GM23248 (cell line): ENCODE measurements at regions not wholly inside any gene's neighbourhood (a gene's known extent, or its start where the extent isn't known, plus 50 kb on each side); places are given as distances from the start of the nearest gene placed in this dataset.

Experiments used
- DNase-seq: peaks from one replicate; pipeline ENCODE4 v3.0.0-alpha.2; 2015
- H2AFZ ChIP-seq: fragments of 200-600 bp; sonication (generic); 2 replicates; pipeline ENCODE4 v1.6.1; 2016; ENCODE audit warnings: antibody characterized with exemption
- H3F3A ChIP-seq: fragments of 200-600 bp; sonication (generic); 2 replicates; pipeline ENCODE4 v1.6.1; 2016; ENCODE audit warnings: mild to moderate bottlenecking, antibody characterized with exemption, mixed run types; ENCODE audit not compliant: insufficient read depth
- H3K27ac ChIP-seq: fragments of 200-600 bp; sonication (generic); 2 replicates; pipeline ENCODE4 v1.5.1; 2016; ENCODE audit warnings: mild to moderate bottlenecking
- H3K27me3 ChIP-seq: fragments of 200-600 bp; sonication (generic); replicated peaks from 2 replicates; pipeline ENCODE4 v1.6.1; 2016; ENCODE audit warnings: mild to moderate bottlenecking; ENCODE audit not compliant: insufficient read depth
- H3K36me3 ChIP-seq: fragments of 200-600 bp; sonication (generic); 2 replicates; pipeline ENCODE4 v1.6.1; 2016; ENCODE audit warnings: low read depth, mild to moderate bottlenecking
- H3K4me1 ChIP-seq: fragments of 200-600 bp; sonication (generic); 2 replicates; pipeline ENCODE4 v1.6.1; 2016; ENCODE audit warnings: mild to moderate bottlenecking; ENCODE audit not compliant: insufficient read depth
- H3K4me2 ChIP-seq: fragments of 200-600 bp; sonication (generic); one replicate; pipeline ENCODE4 v1.6.1; 2016; ENCODE audit warnings: mild to moderate bottlenecking; ENCODE audit not compliant: unreplicated experiment
- H3K4me3 ChIP-seq: fragments of 200-600 bp; sonication (generic); 2 replicates; pipeline ENCODE4 v1.5.1; 2016; ENCODE audit warnings: mild to moderate bottlenecking
- H3K79me2 ChIP-seq: fragments of 200-600 bp; sonication (generic); 2 replicates; pipeline ENCODE4 v1.6.1; 2016; ENCODE audit warnings: mild to moderate bottlenecking; ENCODE audit not compliant: insufficient read depth
- H3K9ac ChIP-seq: fragments of 200-600 bp; sonication (generic); 2 replicates; pipeline ENCODE4 v1.6.1; 2016; ENCODE audit warnings: mild to moderate bottlenecking
- H3K9me2 ChIP-seq: fragments of 200-600 bp; sonication (generic); 2 replicates; pipeline ENCODE4 v1.6.1; 2016; ENCODE audit warnings: mixed run types, mild to moderate bottlenecking, moderate library complexity; ENCODE audit not compliant: insufficient read depth
- H3K9me3 ChIP-seq: fragments of 200-600 bp; sonication (generic); one replicate; pipeline ENCODE4 v1.6.1; 2017; ENCODE audit warnings: low read depth
- H4K20me1 ChIP-seq: fragments of 200-600 bp; sonication (generic); 2 replicates; pipeline ENCODE4 v1.6.0; 2016; ENCODE audit not compliant: insufficient read depth
- EZH2 ChIP-seq: fragments of 200-600 bp; sonication (generic); IDR thresholded peaks from 2 replicates; pipeline ENCODE4 v1.6.1; 2018; ENCODE audit warnings: antibody characterized with exemption, mild to moderate bottlenecking; ENCODE audit not compliant: insufficient read depth, poor library complexity, severe bottlenecking
- EZH2phosphoT487 ChIP-seq: fragments of 200-600 bp; sonication (generic); IDR thresholded peaks from 2 replicates; pipeline ENCODE4 v1.6.1; 2018; ENCODE audit warnings: antibody characterized with exemption, moderate library complexity, mild to moderate bottlenecking, low read depth; ENCODE audit not compliant: insufficient read depth
- WGBS, 2 experiments: methylation state at CpG; one replicate each; pipeline ENCODE4 v1.1.6; 2015 to 2017; ENCODE audit warnings: low lambda C conversion rate in 2 of 2, low coverage in 1 of 2; ENCODE audit errors: missing lambda C conversion rate in 2 of 2; 5-methylcytosine and 5-hydroxymethylcytosine counted together
- in situ Hi-C: fragments of 300-500 bp; cut with MboI; formaldehyde crosslinking; loops from 2 replicates; pipeline ENCODE4 v1.15.0; 2020

DNA sequence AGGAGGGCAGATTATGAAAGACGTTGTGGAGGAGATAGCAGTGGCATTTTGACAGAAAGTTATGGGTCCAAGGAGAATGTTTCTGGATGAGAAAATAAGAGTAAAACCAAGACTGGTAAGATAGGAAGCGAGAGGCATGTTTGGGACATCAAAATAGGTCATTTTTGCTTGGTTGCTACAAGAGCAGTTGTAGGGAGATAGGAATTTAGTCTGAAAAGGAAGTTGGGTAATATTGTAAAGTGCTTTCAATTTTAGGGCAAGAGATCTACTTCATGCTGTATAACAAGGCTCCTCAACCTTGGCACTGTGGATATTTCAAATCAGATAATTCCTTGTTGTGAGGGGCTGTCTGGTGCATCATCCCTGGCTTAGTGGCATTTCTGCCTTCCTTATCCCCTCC lies 118.0 kb upstream of the DPH6 start:
- H3K4me2 ChIP-seq: no peak overlapping the region
- in situ Hi-C loops: no loop called here
- no peaks in the 10 kb centered on the region for H3K9me2 ChIP-seq
- H3K79me2 ChIP-seq: no peaks in the 10 kb centered on the region
- no peak for DNase-seq
- 77 to 92% methylated on average over 2 of the region's 2 CpGs for WGBS, 2 experiments
- no peak overlapping the region for H3K4me3 ChIP-seq
- H3K36me3 ChIP-seq: no peaks in the 10 kb centered on the region
- H3K27ac ChIP-seq: no peak overlapping the region
- H3K9ac ChIP-seq: no peak overlapping the region
- H2AFZ ChIP-seq: no peak overlapping the region
- H3K27me3 ChIP-seq: no peaks in the 10 kb centered on the region
- H3K4me1 ChIP-seq: peaks cover 10% of the 10 kb centered on the region
- TF ChIP-seq EZH2 (no peak), EZH2phosphoT487 (no peak)
- H4K20me1 ChIP-seq: no peaks in the 10 kb centered on the region
- H3F3A ChIP-seq: peaks cover 3% of the 10 kb centered on the region
- no peaks in the 10 kb centered on the region for H3K9me3 ChIP-seq

DNA sequence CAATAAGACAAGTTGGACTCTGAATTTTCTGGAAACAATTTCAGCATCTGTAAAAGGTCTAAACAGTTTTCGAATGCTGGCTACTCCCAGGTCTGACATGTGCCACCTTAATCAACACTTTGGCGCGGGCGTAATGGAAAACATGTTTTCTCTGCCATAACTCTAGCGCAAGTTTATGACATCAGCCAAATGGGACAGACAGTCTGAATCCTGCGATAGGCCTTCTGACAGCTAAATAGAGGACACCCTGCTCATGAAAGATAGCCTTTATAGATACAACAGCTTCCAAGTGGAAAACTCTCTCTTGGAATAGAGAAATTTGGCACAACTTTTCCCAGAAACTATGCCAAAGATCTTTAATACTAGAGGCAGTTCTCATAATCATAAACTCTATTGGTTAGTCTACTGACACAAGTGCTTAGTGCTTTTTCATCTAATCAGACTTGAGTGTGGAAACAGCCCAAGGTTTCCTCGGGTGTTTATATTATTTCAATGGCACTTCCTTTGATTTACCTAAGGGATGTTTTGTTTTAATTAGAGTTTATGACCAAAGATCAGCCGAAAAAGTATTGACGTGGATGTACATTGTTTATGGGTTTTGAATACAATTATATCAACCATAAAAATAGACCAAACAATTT lies 120.1 kb upstream of the DPH6 start:
- Histone ChIP-seq H3K9ac (no peak overlapping the region), H3K4me2 (no peak overlapping the region), H2AFZ (peak overlapping the region; percentile 67), H3K27me3 (no peaks in the 10 kb centered on the region), H4K20me1 (no peaks in the 10 kb centered on the region), H3K27ac (no peak overlapping the region), H3K4me1 (peaks cover 10% of the 10 kb centered on the region), H3K9me3 (no peaks in the 10 kb centered on the region), H3F3A (no peaks in the 10 kb centered on the region), H3K36me3 (no peaks in the 10 kb centered on the region), H3K9me2 (no peaks in the 10 kb centered on the region), H3K79me2 (no peaks in the 10 kb centered on the region), H3K4me3 (no peak overlapping the region)
- DNase-seq: peak; percentile 27
- TF ChIP-seq EZH2 (no peak), EZH2phosphoT487 (no peak)
- WGBS, 2 experiments: 24 to 31% methylated on average over 9 of the region's 9 CpGs
- in situ Hi-C loops: no loop called here

DNA sequence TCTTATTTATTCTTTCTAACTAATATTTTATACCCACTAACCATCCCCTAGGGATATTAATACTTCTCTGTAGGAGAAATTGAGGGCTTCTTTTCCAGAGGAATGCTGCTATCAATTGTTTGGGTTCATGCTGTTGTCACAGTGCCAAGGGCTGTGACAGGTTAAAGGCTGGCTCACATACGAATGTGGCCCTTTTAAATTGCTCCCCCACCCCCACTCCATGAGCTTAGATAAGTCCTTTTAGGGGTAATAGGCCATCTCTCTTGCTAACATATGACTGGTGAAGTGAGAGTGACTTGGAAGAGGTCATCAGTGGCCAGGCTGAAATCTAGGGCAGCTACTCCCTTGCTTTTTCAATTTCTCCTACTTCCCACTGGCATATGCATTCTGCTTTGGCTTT lies 121.9 kb upstream of the DPH6 start:
- Histone ChIP-seq H2AFZ (no peak overlapping the region), H3K4me3 (no peak overlapping the region), H3K79me2 (no peaks in the 10 kb centered on the region), H3K27me3 (no peaks in the 10 kb centered on the region), H3K9me2 (no peaks in the 10 kb centered on the region), H3K4me1 (peaks cover 10% of the 10 kb centered on the region), H3K9ac (no peak overlapping the region), H3K9me3 (no peaks in the 10 kb centered on the region), H4K20me1 (no peaks in the 10 kb centered on the region), H3K4me2 (no peak overlapping the region), H3F3A (no peaks in the 10 kb centered on the region), H3K27ac (no peak overlapping the region), H3K36me3 (no peaks in the 10 kb centered on the region)
- 73 to 97% methylated on average over 1 of the region's 1 CpG for WGBS, 2 experiments
- TF ChIP-seq EZH2phosphoT487 (no peak), EZH2 (no peak)
- no peak for DNase-seq
- in situ Hi-C loops: no loop called here

DNA sequence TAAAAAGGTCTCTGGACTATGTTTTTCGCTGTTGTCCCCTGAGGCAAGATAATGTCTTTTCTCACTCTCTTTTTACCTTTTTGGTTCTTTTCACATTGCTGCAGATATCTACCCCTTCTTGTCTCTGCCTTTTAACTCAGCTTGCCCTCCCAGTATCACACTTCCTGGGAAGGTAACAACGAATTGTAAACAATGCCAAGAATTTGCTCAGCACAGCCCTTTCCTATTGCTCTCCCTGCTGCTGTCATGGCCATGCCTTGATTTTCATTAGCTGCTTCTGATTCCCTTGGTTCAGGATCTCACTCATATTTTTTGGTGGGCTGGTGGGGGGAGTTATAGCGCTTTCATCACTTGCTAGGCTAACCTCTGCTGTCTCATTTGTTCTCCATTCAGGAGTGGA lies 123.1 kb upstream of the DPH6 start:
- H3K27ac ChIP-seq: no peak overlapping the region
- H3K9ac ChIP-seq: no peak overlapping the region
- in situ Hi-C loops: no loop called here
- WGBS, 2 experiments: 78 to 79% methylated on average over 3 of the region's 3 CpGs
- H3K4me3 ChIP-seq: no peak overlapping the region
- H3K36me3 ChIP-seq: no peaks in the 10 kb centered on the region
- peaks cover 10% of the 10 kb centered on the region for H3K4me1 ChIP-seq
- H3F3A ChIP-seq: no peaks in the 10 kb centered on the region
- H3K27me3 ChIP-seq: no peaks in the 10 kb centered on the region
- H3K4me2 ChIP-seq: no peak overlapping the region
- DNase-seq: no peak
- no peak overlapping the region for H2AFZ ChIP-seq
- no peaks in the 10 kb centered on the region for H3K9me3 ChIP-seq
- no peaks in the 10 kb centered on the region; the same call in 1 of the 2 replicates for H3K9me2 ChIP-seq
- no peaks in the 10 kb centered on the region for H4K20me1 ChIP-seq
- TF ChIP-seq EZH2phosphoT487: no peak
- H3K79me2 ChIP-seq: no peaks in the 10 kb centered on the region
